C4-2B (cell line): ENCODE measurements at regions not wholly inside any gene's neighbourhood (a gene's known extent, or its start where the extent isn't known, plus 50 kb on each side); places are given as distances from the start of the nearest gene placed in this dataset.

Experiments used
- ZFX ChIP-seq: fragments of 450-650 bp; IDR thresholded peaks from 2 replicates; pipeline ENCODE4 v1.6.1; 2017
- TF ChIP-seq, protein P1 (sequence below): fragments of 450-650 bp; conservative IDR thresholded peaks from 2 replicates; pipeline ENCODE4 v1.5.1; 2017; ENCODE audit warnings: mild to moderate bottlenecking

DNA sequence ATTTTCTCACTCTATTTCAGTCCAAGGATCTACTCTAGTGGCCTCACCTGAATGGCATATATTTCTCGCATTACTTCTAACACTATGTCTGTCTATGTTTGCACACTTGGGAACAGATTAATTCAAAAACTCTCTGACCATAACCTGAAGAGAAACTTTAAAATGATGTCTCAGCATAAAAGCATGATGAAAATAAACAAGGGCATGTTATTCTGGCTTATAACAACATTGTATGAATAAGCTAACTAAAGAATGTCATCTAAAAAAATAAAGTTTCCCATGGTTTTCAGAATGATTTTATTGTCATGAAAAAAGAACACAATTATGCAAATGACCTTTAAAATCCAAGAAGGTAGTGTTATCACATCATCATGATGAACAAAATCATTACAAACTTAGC is 85.5 kb upstream of the ROBO2 start:
- TF ChIP-seq, protein P1, sequence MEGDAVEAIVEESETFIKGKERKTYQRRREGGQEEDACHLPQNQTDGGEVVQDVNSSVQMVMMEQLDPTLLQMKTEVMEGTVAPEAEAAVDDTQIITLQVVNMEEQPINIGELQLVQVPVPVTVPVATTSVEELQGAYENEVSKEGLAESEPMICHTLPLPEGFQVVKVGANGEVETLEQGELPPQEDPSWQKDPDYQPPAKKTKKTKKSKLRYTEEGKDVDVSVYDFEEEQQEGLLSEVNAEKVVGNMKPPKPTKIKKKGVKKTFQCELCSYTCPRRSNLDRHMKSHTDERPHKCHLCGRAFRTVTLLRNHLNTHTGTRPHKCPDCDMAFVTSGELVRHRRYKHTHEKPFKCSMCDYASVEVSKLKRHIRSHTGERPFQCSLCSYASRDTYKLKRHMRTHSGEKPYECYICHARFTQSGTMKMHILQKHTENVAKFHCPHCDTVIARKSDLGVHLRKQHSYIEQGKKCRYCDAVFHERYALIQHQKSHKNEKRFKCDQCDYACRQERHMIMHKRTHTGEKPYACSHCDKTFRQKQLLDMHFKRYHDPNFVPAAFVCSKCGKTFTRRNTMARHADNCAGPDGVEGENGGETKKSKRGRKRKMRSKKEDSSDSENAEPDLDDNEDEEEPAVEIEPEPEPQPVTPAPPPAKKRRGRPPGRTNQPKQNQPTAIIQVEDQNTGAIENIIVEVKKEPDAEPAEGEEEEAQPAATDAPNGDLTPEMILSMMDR: no peak
- TF ChIP-seq ZFX: no peak
